ENCODE measurements at regions not wholly inside any gene's neighbourhood (a gene's known extent, or its start where the extent isn't known, plus 50 kb on each side); places are given as distances from the start of the nearest gene placed in this dataset.

DNA sequence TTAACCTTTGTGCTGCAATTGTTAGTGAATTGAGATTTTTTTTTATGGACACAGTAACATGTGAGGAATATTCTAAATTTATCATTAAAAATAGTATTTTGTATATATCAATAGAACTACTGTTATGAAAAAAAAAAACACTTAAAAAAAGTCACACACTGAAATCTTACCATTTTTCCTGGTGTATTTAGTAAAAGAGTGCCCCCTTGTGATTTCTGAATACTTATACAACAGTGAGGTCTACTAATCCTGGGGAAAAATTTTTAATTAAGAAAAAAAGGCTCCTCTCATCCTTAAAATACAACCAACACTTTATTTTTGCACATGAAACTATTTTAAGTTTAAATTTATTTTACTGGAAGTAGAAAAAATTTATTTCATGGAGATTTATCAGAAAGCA is 56.4 kb upstream of the SPOCK3 start:
- Mint-ChIP-seq H3K4me3 (no peak overlapping the region), H3K27me3 (ENCODE audit: low read depth, poor library complexity) (no peaks in the 10 kb centered on the region), H3K9me3 (peaks cover 27% of the 10 kb centered on the region), H3K27ac (no peak overlapping the region), H3K4me1 (no peaks in the 10 kb centered on the region), H3K36me3 (ENCODE audit: low read depth) (peaks cover 6% of the 10 kb centered on the region)
- TF ChIP-seq, protein P1, sequence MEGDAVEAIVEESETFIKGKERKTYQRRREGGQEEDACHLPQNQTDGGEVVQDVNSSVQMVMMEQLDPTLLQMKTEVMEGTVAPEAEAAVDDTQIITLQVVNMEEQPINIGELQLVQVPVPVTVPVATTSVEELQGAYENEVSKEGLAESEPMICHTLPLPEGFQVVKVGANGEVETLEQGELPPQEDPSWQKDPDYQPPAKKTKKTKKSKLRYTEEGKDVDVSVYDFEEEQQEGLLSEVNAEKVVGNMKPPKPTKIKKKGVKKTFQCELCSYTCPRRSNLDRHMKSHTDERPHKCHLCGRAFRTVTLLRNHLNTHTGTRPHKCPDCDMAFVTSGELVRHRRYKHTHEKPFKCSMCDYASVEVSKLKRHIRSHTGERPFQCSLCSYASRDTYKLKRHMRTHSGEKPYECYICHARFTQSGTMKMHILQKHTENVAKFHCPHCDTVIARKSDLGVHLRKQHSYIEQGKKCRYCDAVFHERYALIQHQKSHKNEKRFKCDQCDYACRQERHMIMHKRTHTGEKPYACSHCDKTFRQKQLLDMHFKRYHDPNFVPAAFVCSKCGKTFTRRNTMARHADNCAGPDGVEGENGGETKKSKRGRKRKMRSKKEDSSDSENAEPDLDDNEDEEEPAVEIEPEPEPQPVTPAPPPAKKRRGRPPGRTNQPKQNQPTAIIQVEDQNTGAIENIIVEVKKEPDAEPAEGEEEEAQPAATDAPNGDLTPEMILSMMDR (IDR thresholded peaks at IDR 0.05) = peak; percentile 48
- DNase-seq = no peak

DNA sequence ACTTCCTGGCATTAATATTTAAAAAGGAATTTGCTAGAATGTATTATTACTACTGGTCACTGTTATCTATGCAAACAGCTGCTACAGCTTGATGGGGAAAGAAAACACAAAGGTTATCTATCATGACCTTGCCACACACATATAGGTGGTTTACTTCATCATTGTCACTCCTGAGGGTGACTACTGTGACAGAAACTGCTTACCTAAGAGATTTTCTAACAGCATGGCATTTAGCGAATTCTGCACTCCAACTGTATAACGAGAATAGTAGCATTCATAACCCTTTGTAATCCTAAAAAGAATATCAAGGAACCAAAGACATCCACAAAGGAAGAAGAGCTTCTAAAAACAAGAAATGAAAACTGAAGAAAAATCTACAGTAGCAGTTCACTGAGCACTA is 74.6 kb upstream of the SPOCK3 start:
- Mint-ChIP-seq H3K27me3 (ENCODE audit: low read depth, poor library complexity) (no peaks in the 10 kb centered on the region), H3K4me1 (peaks cover 5% of the 10 kb centered on the region), H3K36me3 (ENCODE audit: low read depth) (no peaks in the 10 kb centered on the region), H3K4me3 (no peak overlapping the region), H3K9me3 (no peaks in the 10 kb centered on the region), H3K27ac (no peak overlapping the region)
- TF ChIP-seq, protein P1 (IDR thresholded peaks at IDR 0.05) = no peak
- DNase-seq = no peak

DNA sequence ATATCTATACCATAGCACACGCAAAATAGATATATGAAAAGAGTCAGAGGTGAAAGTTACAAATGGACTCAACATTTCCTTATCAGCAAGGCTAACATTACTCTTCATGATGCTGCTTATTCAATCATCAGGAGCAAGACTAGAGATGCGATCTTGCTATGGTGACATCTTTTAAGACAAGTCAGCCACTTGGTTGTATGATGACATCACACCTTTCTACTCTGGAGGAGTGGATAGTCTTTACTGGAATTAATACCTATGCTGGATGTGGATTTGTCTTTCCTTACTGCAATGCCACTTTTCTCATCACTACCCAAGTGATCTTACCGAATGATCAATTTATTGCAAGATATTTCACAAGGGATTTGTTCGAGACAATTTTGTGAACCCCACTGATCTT is 87.0 kb upstream of the SPOCK3 start:
- no peaks in the 10 kb centered on the region for H3K27me3 Mint-ChIP-seq (ENCODE audit: low read depth, poor library complexity)
- H3K4me3 Mint-ChIP-seq = no peak overlapping the region
- TF ChIP-seq, protein P1 (IDR thresholded peaks at IDR 0.05) = no peak

DNA sequence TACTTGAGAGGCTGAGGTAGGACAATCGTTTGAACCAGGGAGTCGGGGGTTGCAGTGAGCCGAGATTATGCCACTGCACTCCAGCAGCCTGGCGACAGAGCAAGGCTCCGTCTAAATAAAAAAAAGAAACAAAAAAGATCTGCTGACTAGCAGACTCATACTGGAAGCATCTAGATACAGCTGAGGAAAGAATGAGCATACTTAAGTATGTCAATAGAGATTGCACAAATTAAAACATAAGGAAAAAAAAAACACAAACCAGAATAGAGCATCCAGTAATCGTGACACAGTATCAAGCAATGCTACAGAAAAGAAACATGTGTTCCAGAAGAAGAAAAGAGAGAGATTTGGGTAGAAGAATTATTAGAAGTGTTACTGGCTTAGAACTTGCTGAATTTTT is 105.5 kb upstream of the SPOCK3 start:
- Mint-ChIP-seq H3K36me3 (ENCODE audit: low read depth) (no peaks in the 10 kb centered on the region), H3K4me1 (no peaks in the 10 kb centered on the region), H3K27ac (no peak overlapping the region), H3K27me3 (ENCODE audit: low read depth, poor library complexity) (peaks cover 2% of the 10 kb centered on the region), H3K4me3 (no peak overlapping the region), H3K9me3 (peaks cover 6% of the 10 kb centered on the region)
- DNase-seq = no peak
- TF ChIP-seq, protein P1 (IDR thresholded peaks at IDR 0.05) = no peak

More for the DNA sequence above, 87.0 kb upstream of the SPOCK3 start:
- H3K9me3 Mint-ChIP-seq = no peaks in the 10 kb centered on the region
- no peak overlapping the region for H3K27ac Mint-ChIP-seq
- no peaks in the 10 kb centered on the region for H3K4me1 Mint-ChIP-seq
- H3K36me3 Mint-ChIP-seq (ENCODE audit: low read depth) = no peaks in the 10 kb centered on the region
- DNase-seq = no peak

DNA sequence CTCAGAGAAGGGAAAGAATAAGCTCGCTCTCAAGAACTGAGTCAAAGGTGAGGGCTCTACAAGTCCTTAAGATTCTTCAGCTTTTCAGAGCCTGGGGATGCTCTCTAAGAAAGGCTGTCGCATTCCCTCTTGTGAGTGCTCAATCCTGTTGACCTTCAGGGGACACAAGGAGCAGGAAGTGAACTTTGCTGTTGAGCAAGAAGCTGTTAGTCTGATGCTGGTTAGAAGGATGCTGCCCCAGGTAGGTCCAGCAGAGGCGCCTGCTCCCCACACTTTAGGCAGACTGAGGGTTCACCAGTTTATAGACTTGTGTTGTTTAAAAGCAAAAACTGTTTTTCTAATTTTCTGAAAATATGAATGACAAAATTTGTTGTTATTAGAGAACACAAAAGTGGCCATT is 125.4 kb upstream of the SPOCK3 start:
- TF ChIP-seq, protein P1 (IDR thresholded peaks at IDR 0.05) = no peak
- no peak overlapping the region for H3K27ac Mint-ChIP-seq
- no peaks in the 10 kb centered on the region for H3K27me3 Mint-ChIP-seq (ENCODE audit: low read depth, poor library complexity)
- H3K36me3 Mint-ChIP-seq (ENCODE audit: low read depth) = no peaks in the 10 kb centered on the region
- no peaks in the 10 kb centered on the region for H3K9me3 Mint-ChIP-seq
- H3K4me1 Mint-ChIP-seq = peaks cover 10% of the 10 kb centered on the region
- DNase-seq = no peak
- H3K4me3 Mint-ChIP-seq = no peak overlapping the region

DNA sequence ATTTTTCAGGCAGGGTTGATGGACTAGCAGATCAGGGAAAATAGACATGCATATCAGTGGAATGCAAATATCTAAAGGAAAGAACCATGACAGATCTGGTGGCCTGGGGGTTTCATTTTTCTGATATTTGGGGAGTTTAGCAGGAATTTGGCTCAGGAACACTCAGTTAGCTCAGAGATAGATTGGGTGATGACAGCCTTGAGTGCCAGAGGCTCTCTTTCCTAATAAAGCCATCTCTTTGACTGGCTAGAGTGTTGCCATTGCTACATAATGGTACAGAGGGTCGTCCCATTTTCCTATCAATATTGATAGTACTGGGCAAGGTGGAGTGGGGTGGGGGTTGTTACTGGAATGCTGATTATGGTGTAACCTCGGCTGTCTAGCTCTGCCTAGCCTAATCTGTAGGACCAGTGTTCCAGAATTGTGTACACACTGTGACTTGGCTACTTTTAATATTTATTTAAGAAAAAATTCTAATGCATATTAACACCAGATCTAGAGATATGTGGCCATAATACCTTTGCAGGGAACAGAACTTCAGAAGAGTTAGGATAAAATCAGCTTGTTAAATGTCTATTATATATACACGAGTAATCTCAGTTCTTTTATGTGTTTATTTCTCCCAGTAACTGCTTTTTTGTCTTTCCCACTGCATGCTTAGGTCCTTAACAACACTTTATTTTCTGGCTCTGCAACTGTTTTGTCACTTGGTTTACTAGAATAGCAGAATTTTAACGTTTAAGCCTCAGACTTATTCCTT is 145.0 kb upstream of the SPOCK3 start:
- no peaks in the 10 kb centered on the region for H3K4me1 Mint-ChIP-seq
- no peaks in the 10 kb centered on the region for H3K27me3 Mint-ChIP-seq (ENCODE audit: low read depth, poor library complexity)
- no peak for DNase-seq
- H3K4me3 Mint-ChIP-seq = no peak overlapping the region
- TF ChIP-seq, protein P1 (IDR thresholded peaks at IDR 0.05) = no peak
- H3K9me3 Mint-ChIP-seq = no peaks in the 10 kb centered on the region
- H3K27ac Mint-ChIP-seq = no peak overlapping the region
- no peaks in the 10 kb centered on the region for H3K36me3 Mint-ChIP-seq (ENCODE audit: low read depth)

Measured in nephron progenitor cell (in vitro differentiated cells).